Heart left ventricle (tissue), 16 donors: ENCODE measurements at regions not wholly inside any gene's neighbourhood (a gene's known extent, or its start where the extent isn't known, plus 50 kb on each side); places are given as distances from the start of the nearest gene placed in this dataset.

Source experiments
- ATAC-seq, 4 donors: fragments of 200-7000 bp; cut with Tn5 transposase; one replicate each; pipeline ENCODE4 v1.9.1; 2020 to 2022; ENCODE audit warnings: moderate library complexity in 4 of 4, mild to moderate bottlenecking in 3 of 4, moderate number of reproducible peaks in 1 of 4
- DNase-seq, 5 donors: peaks; one replicate each; pipeline ENCODE4 v3.0.0-alpha.2; 2020
- H3K27ac ChIP-seq, 12 donors: fragments of 200-600 bp; sonication (generic) in 4 of 12; one replicate each; pipeline versions ENCODE4 v1.5.0 to v1.8.0; 2016 to 2022; ENCODE audit warnings: mild to moderate bottlenecking in 2 of 12
- H3K27me3 ChIP-seq, 9 donors: fragments of 200-600 bp; sonication (generic) in 2 of 9; one replicate each; pipeline versions ENCODE4 v1.5.1 to v1.8.0; 2016 to 2022; ENCODE audit warnings: mild to moderate bottlenecking in 3 of 9
- H3K36me3 ChIP-seq, 9 donors: fragments of 200-600 bp; sonication (generic) in 2 of 9; one replicate each; pipeline versions ENCODE4 v1.5.0 to v1.8.0; 2018 to 2022; ENCODE audit warnings: mild to moderate bottlenecking in 2 of 9
- H3K4me1 ChIP-seq, 12 donors: fragments of 200-600 bp; sonication (generic) in 4 of 12; one replicate each; pipeline versions ENCODE4 v1.5.0 to v1.8.0; 2016 to 2022; ENCODE audit warnings: mild to moderate bottlenecking in 3 of 12
- H3K4me3 ChIP-seq, 12 donors: fragments of 200-600 bp; sonication (generic) in 4 of 12; one replicate each; pipeline versions ENCODE4 v1.5.0 to v1.8.0; 2017 to 2022; ENCODE audit warnings: mild to moderate bottlenecking in 9 of 12, moderate library complexity in 4 of 12
- H3K9me3 ChIP-seq, 12 donors: fragments of 200-600 bp; sonication (generic) in 4 of 12; one replicate each; pipeline versions ENCODE4 v1.5.0 to v1.8.0; 2016 to 2022; ENCODE audit warnings: mild to moderate bottlenecking in 1 of 12
- CTCF ChIP-seq, 12 donors: fragments of 200-600 bp; sonication (generic) in 4 of 12; IDR thresholded peaks; one replicate each; pipeline versions ENCODE4 v1.5.0 to v1.8.0; 2018 to 2022; ENCODE audit warnings: antibody characterized with exemption in 12 of 12, mild to moderate bottlenecking in 5 of 12
- POLR2A ChIP-seq, 2 donors: fragments of 450-650 bp; IDR thresholded peaks; one replicate each; pipeline ENCODE4 v1.6.1; 2017; ENCODE audit warnings: antibody characterized with exemption in 2 of 2, mild to moderate bottlenecking in 2 of 2, moderate library complexity in 2 of 2
- WGBS, 4 donors: extraction: QIAGEN DNeasy Blood & Tissue Kit in 2 of 4; methylation state at CpG; one replicate each; pipeline versions ENCODE4 v1.1.5 to v1.1.7; 2013 to 2018; 5-methylcytosine and 5-hydroxymethylcytosine counted together
- intact Hi-C, 10 donors: fragments of 100-400 bp; cut with DNase I; formaldehyde crosslinking; loops; one replicate each; pipeline versions ENCODE4 v1.11.1 to v1.14.2; 2022
- donor health status: ischemic (EF 13 %, LVEDD 7.1; RV severe dilation, severe dysfunction).
- donor health status: healthy with polysubstance abuse.
- donor health status: DM: no; HTN: yes; CAD: no.
- donor health status: DM: no; HTN: no; CAD: no.
- donor health status: ischemic (EF 25% LVEDD 6.9; RV normal size, moderate dysfunction).
- donor health status: ischemic (EF 25% LVEDD 5.7; RV mildly dilated, moderate dysfunction).
- donor health status: healthy.
- donor health status: DM: yes; HTN: yes; CAD: no.
- donor health status: ischemic (EF 35%, LVEDD 5.7; RV mildly dilated, moderate dysfunction).
- donor health status: nonischemic (EF 11% LVEDD 7.7; RV severe dilation, severe dysfunction).
- donor health status: DM: yes; HTN: yes; CAD: no.
- donor health status: PGD.
- donor health status: ischemic (EF 29% LVEDD 5.4; RV normal size, mild dysfunction).
- donor health status: nonischemic (EF 23%, LVEDD 6.1; RV moderate dilation, normal function).

GRCh38 chr1:61533546-61533945 lies 191.4 kb downstream of the TM2D1 start:
- intact Hi-C loops = no loop called here
- Histone ChIP-seq H3K4me1 (no peaks in the 10 kb centered on the region), H3K9me3 (no peaks in the 10 kb centered on the region), H3K36me3 (no peaks in the 10 kb centered on the region), H3K4me3 (no peak overlapping the region), H3K27me3 (no peaks in the 10 kb centered on the region), H3K27ac (no peak overlapping the region)
- no peak for DNase-seq
- TF ChIP-seq CTCF (IDR thresholded peaks at IDR 0.05) (no peak), POLR2A (IDR thresholded peaks at IDR 0.05) (no peak)
- ATAC-seq = no peak
- 64 to 82% (median 77%) methylated on average over 1 of the region's 1 CpG for WGBS, 4 donors

- TF ChIP-seq POLR2A (IDR thresholded peaks at IDR 0.05) = no peak
- no peak for TF ChIP-seq CTCF (IDR thresholded peaks at IDR 0.05)
- no peak for DNase-seq
- H3K27me3 ChIP-seq = no peaks in the 10 kb centered on the region
- peaks cover 0 to 11% (median 0%) of the 10 kb centered on the region in 12 donors for H3K4me1 ChIP-seq
- no peak for ATAC-seq
- 79 to 86% (median 81%) methylated on average over 2 of the region's 2 CpGs for WGBS, 4 donors
- H3K27ac ChIP-seq = no peak overlapping the region
- intact Hi-C loops = no loop called here
- no peaks in the 10 kb centered on the region for H3K9me3 ChIP-seq
- H3K4me3 ChIP-seq = no peak overlapping the region
- H3K36me3 ChIP-seq = no peaks in the 10 kb centered on the region
Measured at GRCh38 chr1:61531716-61532115, 193.2 kb downstream of the TM2D1 start.

- peaks cover 0 to 38% (median 1%) of the 10 kb centered on the region in 12 donors for H3K4me1 ChIP-seq
- no peaks in the 10 kb centered on the region for H3K36me3 ChIP-seq
- no peak for ATAC-seq
- intact Hi-C loops = no loop called here
- 86 to 96% (median 90%) methylated on average over 1 of the region's 1 CpG for WGBS, 4 donors
- H3K4me3 ChIP-seq = no peak overlapping the region
- H3K9me3 ChIP-seq = no peaks in the 10 kb centered on the region
- no peaks in the 10 kb centered on the region for H3K27me3 ChIP-seq
- no peak overlapping the region for H3K27ac ChIP-seq
- DNase-seq = no peak
- TF ChIP-seq CTCF (IDR thresholded peaks at IDR 0.05) (no peak), POLR2A (IDR thresholded peaks at IDR 0.05) (no peak)
Measured at GRCh38 chr1:61523893-61524605, 200.9 kb downstream of the TM2D1 start.

- no peak for ATAC-seq
- no peaks in the 10 kb centered on the region for H3K9me3 ChIP-seq
- 85 to 90% (median 89%) methylated on average over 1 of the region's 1 CpG for WGBS, 4 donors
- H3K27me3 ChIP-seq = no peaks in the 10 kb centered on the region
- no peak overlapping the region for H3K27ac ChIP-seq
- H3K36me3 ChIP-seq = no peaks in the 10 kb centered on the region
- H3K4me3 ChIP-seq = no peak overlapping the region
- TF ChIP-seq CTCF (IDR thresholded peaks at IDR 0.05) (no peak), POLR2A (IDR thresholded peaks at IDR 0.05) (no peak)
- no peak for DNase-seq
- intact Hi-C loops = no loop called here
- peaks cover 0 to 38% (median 1%) of the 10 kb centered on the region in 12 donors for H3K4me1 ChIP-seq
Measured at GRCh38 chr1:61523229-61523628, 201.7 kb downstream of the TM2D1 start.
